NCI-H1436 (cell line): ENCODE measurements at regions not wholly inside any gene's neighbourhood (a gene's known extent, or its start where the extent isn't known, plus 50 kb on each side); places are given as distances from the start of the nearest gene placed in this dataset.
A peak's percentile ranks its signal among the peaks of the same experiment; 100 is the strongest.
"Not testable (repeated sequence)": the region's sequence is repeated elsewhere in the genome, so short reads cannot be mapped to it uniquely, and the experiment has no call there.

ENCODE experiments used
- DNase-seq: peaks from one replicate; lab custom pipeline; 2025; lab: John Stamatoyannopoulos, UW

DNA sequence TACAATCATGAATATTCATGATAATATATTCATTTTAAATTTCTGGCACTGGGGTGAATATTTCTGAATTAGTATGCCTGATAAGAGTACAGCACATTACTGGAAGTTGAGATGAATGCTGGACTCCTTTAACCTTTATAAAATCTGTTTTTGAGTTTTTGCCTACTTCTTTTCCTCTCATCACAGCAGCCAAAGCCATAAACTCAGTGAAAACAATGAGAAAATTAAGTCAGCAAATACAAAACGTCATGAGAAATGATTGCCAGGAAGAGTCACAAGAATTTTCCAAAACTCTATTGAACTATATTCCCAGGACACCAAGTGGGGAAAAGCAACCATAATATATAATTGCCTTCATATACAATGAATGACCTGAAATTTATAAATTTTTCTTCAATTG lies 837.6 kb downstream of the TBC1D32 start:
- no peak for DNase-seq

DNA sequence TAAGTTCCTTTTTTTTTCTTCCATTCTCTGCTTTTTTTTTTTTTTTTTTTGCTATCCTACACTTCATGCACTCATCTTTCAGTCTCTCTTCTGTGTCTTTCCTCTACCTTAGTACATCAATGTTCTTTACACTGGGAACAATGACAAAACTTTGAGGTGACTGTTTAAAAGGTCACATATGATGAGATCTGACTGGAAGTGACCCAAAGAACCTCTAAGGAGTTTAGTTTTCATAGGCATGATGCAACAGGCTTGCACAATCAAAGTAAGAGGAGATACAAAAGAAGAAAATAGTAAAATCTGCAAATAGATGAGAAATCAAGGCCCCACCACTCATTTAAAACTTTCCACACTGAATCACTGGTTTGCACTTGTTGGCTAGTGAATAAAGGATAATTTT lies 840.8 kb downstream of the TBC1D32 start:
- no peak for DNase-seq

DNA sequence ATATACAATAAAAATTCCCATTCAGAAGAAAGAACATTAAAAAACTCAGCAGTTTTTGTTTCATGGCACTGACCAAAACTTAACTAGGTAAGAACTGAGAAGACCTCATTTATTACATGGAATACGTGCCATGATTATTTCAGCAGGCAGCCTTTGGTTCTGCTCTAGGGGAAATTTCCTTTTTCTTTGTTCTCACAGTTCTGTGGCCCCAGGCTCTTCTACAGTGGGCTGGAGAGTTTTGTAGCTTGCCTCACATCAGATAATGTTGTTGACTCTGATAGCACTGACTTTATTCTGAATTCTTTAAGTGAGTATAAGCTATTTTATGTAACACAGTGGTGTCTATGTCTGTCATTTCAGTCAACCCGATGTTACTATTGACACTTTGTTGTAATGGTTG lies 844.3 kb downstream of the TBC1D32 start:
- no peak for DNase-seq

DNA sequence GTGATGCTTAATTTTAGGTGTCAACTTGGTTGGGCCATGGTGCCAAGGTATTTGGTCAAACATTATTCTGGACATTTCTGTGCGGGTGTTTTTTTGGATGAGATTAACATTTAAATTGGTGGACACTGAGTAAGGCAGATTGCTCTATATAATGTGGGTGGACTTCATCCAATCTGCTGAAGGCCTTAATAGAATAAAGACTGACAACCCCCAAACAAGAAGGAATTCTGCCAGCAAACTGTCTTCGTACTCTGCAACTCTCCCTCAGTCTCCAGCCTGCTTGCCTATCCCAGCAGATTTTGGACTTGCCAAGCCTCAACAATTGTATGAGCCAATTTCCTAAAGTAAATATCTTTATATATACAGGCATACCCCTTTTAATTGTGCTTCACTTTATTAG lies 850.1 kb downstream of the TBC1D32 start:
- DNase-seq, result no peak

DNA sequence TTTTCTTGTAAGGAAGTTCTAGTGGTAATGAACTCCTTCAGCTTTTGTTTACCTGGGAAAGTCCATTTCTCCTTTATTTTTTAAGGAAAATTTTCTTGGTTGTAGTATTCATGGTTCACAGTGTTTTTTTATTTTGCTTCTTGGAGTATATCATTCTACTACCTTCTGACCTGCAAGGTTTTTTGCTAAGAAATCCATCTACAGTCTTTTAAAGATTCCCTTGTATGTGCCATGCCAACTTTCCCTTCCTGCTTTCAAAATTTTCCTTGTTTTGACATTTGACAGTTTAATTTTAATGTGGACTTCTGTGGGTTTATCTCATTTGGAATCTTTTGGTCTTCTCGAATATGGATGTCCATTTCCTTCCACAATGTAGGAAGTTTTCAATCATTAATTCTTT lies 855.6 kb downstream of the TBC1D32 start:
- no peak for DNase-seq

DNA sequence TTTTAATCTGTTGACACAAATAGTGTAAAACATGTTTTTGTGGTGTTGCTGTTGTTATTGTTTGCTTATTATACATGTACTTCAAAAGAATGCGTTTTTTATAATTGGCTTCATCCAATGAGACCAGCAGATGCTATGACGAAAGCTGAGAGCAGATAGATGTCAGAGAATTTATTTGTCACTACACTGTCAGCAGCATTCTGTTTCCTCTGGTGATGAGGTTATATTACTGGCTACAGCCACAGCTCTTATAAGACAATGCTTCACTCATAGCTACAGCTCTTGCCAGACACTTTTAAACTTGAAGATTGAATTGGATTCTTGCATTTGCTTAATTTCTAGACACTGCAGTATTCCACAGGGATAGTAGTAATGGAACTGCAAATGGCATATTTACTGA lies 860.5 kb downstream of the TBC1D32 start:
- DNase-seq, result no peak

DNA sequence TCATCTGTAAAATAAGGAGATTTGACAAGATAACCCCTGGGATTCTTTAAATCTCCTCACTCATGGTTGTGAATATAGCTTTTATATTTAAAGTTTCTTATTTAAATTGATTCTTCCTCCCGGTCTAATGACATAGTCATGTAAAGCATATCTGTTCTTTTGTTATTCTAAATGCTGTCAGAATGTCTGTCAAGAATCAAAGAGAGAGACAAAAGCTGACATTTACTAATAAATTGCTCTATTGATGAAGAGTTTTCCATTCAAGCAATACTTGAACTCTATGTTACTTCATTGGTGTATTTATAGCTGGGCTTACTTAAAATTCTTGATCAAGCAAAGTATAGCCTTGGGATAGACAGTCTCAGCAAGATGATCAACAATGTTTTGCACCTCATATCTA lies 865.8 kb downstream of the TBC1D32 start:
- no peak for DNase-seq

DNA sequence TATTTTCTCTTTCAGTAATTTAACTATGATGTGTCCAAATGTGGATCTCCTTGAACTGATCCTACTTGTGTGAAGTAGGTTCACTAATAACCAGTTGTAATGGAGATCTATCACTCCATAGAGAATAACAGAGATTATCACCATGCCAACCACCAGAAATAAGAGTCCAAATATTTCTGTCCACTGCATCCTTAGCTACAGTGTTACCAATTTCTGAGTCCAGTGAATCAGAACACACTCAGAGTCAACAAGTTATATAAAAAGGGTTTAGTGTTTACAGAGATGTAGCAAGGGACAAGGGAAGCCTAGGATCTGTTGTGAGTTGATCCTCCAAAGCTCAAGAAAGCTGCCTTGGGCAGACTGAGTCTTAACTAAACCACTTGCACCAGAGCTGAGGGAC lies 882.8 kb downstream of the TBC1D32 start:
- no peak for DNase-seq

DNA sequence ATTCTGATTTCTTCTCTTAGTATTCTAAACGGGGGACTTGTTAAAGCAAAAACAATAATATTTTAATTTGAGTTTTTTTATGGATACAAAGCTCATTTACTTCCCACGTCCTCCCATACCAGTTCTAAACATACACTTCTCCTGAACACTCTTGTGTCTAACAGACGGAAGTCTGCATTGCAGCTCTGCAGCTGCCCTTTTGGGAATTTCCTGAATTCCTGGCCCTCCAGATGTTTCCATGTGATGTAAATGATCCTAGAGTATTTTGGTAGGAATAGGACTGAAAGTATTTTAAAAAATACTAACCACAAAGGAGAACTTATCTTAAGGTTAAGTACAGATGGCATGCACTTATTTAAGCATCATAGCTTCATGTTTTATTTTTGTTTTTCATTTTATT lies 886.7 kb downstream of the TBC1D32 start:
- no peak for DNase-seq

DNA sequence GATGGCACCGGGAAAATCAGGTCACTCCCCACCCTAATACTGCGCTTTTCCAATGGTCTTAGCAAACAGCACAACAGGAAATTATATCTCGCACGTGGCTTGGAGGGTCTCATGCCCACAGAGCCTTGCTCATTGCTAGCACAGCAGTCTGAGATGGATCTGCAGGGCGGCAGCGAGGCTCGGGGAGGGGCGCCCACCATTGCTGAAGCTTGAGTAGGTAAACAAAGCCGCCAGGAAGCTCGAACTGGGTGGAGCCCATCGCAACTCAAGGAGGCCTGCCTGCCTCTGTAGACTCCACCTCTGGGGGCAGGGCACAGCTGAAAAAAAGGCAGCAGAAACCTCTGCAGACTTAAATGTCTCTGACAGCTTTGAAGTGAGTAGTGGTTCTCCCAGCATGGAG lies 901.4 kb downstream of the TBC1D32 start:
- not testable (repeated sequence) for DNase-seq

DNA sequence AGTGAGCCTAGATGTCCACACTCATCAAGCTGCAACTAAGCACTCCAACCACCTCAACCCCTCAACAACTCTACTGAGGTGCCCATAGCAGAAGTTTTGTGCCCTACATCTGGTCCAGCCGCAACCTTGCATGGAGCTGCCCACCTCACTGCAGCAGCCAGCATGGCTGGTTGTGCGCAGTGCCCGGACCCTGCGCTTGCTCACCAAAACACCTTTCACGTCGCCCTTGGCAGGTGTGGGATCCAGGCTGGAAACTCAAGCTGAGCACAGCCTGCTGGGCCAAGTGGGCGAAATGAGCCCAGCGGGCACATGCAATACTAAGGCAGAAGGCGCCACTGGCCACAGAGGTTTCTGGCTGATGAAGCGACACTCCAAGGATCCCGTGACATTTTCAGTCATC lies 902.4 kb downstream of the TBC1D32 start:
- no peak for DNase-seq

DNA sequence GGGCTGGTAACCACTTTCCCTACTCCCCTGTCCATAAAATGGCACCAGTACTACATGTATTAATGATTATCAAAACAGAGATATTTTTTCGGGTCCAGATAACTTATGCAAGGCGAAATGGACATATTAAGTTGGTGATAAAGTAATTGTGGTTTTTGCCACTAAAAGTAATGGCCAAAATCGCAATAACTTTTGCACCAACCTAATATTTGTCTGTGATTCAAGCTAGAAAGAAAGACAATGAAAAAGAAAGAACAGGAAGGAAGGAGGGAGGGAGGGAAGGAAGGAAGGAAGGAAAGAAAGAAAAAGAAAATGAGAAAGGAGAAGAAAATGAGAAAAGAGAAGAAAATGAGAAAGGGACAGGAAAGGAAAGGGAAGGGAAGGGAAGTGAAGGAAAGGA lies 922.9 kb downstream of the TBC1D32 start:
- DNase-seq, result no peak

DNA sequence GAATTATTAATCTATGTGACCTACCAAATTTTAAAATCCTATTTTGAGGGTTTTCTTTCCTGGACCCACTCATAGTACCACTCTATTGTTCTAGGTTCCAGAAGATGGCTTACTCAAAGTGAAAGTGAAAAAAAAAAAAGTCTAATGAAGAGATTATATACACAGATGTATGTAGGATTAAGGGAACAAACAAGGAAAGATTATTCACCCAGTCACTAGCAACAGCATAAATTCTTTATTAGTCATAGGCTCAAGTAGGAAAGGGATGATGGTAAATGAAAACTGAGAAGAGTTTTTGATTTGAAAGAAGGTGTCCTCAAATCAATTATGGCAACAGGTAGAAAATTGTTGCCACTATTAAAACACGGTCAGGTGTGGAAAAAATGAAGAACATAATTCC lies 923.7 kb downstream of the TBC1D32 start:
- DNase-seq, result no peak

DNA sequence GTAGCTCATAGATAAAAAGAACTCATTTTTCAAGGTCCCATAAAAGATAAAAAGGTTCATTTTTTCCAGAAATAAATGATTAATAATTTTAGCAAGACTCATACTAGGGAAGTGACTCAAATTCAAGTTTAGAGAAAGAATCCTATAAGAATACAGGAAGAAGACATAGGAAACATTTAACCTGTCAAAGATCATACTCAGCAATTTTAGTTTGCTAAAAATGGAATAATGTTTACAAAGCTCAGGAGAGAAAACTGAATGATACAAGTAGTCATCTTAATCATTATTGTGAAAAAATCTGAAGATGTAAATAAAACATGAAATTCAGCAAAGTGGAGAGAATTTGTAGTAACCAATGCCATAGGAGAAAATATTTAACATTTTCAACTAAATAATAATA lies 926.6 kb downstream of the TBC1D32 start:
- no peak for DNase-seq

DNA sequence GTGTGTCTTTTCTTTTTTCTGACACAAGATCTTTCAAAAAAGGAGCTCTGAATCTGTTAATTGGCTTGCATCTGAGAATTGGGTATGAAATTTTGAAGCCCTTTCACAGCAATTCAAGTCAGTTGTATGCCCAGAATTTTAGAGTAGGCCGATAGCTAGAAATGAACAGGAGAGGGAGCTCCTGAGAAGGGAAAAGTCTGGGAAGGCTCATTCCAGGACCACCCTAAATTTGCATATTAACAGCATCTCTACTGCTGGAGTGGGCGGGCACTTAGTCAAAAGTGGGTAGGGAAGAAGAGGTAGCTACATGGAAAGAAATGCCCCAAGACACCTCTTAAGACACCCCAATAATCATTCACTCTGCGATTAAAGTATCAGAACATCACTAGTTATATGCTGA lies 928.3 kb downstream of the TBC1D32 start:
- no peak for DNase-seq

DNA sequence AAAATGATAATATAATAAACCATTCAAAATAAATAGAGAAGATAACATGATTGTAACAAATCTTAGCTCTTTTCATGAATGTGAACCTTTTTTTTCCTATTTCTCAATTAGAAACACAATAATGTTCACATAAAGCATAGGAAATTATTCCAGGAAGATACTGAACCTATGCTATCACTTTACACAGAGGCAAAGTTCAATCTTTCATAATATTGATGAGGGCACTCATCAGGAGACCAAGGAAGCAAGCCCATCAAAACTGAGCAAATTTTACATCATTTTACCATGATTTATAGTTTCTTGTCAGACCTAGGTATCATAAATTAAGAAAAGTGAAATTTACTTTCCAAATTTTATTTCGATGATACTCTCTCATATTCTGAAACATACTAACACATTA lies 938.5 kb downstream of the TBC1D32 start:
- no peak for DNase-seq

DNA sequence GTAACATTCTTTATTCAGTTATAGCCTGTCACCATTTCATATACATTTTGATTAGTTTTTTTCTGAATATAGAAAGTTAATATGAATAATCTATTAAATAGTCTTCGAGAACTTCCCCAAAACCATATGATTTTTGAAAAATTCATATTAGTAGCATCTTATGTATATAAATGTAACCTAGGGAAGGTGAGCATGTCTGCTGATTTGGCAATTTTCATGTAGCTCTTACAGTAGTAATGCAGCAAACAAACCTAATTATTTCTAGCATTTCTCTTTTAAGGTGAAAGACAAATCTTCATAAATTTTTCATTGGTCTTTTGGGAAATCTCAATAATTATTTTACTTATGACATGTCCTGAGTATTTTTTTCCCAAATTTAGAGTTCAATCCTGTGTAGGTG lies 939.0 kb downstream of the TBC1D32 start:
- no peak for DNase-seq

DNA sequence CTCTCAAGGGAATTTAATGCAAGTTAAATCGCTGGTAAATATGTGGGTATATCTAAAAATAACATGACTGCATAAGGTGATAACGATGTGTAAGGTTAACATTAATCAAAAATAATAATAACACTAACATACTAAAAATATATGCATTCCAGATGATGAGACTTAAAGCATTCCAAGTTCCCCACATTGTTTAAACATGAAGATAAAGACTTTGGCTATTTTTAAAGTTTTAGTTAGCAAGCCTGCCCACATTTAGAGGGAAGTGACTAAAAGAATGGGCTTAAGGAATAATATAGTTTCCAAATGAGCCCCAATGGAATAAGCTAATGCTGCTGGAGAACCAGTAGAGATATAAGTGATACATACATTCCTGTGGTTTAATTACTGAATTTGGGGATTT lies 941.3 kb downstream of the TBC1D32 start:
- DNase-seq, result no peak

DNA sequence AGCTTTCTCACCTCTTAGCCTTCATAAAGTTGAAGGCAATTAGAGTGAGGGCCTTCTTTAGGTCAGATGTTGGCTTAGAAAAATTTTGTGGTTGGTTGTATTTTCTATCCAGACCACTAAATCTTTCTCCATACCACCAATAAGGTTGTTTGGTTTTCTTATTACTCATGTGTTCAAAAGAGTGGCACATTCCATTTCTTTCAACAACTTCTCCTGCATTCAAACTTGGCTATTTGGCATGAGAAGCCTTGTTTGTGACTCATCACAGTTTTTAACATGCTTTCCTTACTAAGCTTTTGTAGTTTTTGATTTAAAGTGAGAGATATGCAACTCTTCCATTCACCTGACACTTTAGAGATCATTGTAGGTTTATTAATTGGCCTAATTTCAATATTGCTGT lies 949.6 kb downstream of the TBC1D32 start:
- no peak for DNase-seq

DNA sequence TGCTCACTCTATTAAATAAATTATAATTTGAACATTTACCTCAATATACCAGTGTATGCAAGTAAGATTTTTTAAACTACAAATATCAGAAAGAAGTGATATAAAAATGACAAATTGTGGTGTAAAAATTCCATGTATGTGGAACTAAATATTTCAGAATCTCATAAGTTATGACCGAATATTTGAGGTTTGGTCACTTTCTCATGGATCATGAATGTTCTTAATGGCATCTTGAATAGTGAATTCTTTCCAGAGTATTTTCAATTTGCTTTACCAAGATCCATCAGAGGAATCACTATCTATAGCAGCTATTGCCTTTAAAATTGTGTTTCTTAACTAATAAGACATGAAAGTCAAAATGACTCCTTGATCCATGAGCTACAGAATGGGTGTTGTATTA lies 950.6 kb downstream of the TBC1D32 start:
- no peak for DNase-seq

DNA sequence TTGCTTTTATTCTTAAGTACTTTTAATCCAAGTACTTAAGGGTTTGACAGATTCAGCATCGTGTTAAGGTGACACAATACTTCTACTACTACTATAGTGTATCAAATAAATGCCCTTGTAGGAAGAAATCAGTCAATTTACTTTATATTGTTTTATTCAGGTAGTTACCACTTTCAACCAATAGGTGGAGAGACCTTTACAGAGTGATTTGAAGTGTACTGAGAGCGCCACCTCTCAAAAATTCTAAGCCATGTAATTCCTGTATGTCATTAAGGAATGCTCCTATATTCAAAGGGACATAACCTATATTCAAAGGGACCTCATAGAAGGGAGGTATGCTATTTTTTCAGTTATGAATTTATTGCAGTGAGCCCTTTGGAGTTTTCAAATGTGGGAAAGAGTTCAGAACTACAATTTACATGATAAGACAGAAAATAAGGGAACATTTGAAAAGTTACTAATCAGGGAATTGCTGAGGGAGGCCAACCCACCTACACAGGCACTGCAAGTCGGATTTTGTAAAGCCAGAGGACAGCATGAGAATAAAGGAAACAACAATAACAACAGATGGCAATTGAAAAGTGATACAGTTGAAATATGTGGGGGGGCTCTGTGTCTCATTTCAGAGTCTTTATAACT lies 955.6 kb downstream of the TBC1D32 start:
- peak; percentile 11 for DNase-seq

DNA sequence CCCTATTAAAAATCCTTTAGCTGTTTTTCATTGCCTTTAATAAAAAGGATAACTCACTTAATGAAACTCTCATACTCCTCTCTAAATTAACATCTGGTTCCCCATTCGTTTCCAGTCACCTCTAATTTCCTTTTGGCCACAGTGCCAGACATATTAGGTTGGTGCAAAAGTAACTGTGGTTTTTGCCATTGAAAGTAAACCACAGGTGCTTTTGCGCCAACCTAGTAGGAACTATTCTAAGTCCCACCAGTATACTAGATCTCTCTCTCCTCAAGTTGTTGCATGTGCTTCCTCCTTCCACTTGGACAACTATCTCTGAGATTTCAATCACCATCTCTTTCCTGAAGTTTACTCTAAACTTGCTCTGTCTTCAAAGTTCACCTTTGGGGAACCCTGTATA lies 961.1 kb downstream of the TBC1D32 start:
- DNase-seq, result no peak

DNA sequence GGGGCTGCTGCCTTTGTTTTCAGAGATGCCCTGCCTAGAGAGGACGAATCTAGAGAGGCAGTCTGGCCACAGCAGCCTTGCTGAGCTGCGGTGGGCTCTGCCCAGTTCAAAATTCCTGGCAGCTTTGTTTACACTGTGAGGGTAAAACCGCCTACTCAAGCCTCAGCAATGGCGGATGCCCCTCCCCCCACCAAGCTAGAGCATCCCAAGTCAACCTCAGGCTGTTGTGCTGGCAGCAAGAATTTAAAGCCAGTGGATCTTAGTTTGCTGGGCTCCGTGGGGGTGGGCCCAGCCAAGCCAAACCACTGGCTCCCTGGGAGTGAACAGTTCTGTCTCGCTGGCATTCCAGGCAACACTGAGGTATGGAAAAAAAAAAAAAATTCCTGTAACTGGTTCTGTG lies 970.9 kb downstream of the TBC1D32 start:
- no peak for DNase-seq

DNA sequence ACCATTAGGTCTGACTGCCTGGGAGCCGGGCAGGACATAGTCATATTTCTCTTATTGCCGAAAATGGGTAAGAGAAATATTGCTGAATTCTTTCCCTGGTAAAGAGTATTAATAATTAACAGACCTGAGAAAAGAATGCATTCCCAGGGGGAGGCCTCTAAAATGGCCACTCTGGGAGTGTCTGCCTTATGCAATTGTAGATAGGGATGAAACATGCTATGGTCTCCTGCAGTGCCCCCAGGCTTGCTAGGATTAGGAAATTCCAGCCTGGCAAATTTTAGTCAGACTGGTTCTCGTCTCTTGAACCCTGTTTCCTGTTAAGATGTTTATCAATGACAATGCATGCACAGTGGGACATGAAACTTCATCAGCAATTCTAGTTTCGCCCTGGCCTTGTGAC lies 975.7 kb downstream of the TBC1D32 start:
- DNase-seq, result not testable (repeated sequence)

DNA sequence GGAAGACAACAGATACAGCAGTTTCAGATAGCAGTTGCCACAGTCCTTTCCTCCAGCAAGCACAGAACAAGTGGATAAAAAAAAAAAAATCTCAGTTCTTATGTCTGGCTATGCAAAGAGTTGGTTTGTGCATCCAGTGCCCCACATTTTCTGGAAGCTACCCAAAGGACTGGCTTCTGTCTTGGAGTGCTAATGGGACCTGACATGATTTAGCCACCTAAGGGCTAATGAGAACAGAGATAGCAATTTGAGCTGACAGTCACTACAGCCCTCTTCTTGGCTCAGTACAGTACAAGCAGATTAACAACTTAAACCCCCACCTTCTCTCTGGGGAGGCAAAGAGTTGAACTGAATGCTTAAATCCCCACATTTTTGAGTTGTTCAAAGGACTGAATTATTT lies 976.8 kb downstream of the TBC1D32 start:
- DNase-seq, result no peak
